NCI-H526 (cell line): ENCODE measurements at regions not wholly inside any gene's neighbourhood (a gene's known extent, or its start where the extent isn't known, plus 50 kb on each side); places are given as distances from the start of the nearest gene placed in this dataset.
"Not testable (repeated sequence)": the region's sequence is repeated elsewhere in the genome, so short reads cannot be mapped to it uniquely, and the experiment has no call there.

Source experiments
- DNase-seq, 2 experiments: peaks; one replicate each; lab custom pipeline; 2025; lab: John Stamatoyannopoulos, UW

DNA sequence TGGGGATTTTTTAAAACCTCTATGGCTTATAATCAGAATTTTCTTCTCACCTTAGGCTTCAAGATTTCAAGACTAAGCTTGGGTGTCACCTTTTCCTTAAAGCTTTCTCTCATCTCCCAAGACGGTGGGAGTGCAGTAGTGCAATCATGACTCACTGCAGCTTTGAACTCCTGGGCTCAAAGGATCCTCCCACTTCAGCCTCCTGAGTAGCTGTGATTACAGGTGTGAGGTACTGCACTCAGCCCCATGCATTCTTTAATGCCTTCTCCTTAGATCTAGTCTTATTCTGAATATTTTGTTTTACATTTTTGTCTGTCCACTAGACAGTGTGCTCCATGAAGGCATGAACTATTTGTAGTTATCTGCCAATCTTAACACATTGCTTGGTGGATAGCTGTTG is 55.7 kb upstream of the FAT3 start:
- no peak for DNase-seq

DNA sequence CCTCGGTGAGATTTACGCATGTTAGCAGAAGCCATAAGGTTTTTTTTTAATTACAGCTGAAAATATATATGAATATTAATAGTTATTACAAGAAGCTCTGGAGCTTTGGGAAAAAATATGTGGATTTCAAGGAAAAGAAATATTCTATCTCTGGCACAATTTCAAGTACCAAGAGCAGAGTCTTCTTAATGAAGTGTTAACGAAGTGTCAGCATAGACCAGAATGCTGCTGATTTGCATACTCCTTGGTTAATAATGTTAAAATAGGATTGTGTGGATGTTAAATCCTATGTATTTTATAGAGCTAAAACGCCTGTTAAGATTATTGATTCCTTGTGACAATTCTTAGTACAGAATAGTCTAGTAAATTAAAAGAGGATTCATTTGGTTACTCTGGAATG is 57.0 kb upstream of the FAT3 start:
- no peak for DNase-seq

DNA sequence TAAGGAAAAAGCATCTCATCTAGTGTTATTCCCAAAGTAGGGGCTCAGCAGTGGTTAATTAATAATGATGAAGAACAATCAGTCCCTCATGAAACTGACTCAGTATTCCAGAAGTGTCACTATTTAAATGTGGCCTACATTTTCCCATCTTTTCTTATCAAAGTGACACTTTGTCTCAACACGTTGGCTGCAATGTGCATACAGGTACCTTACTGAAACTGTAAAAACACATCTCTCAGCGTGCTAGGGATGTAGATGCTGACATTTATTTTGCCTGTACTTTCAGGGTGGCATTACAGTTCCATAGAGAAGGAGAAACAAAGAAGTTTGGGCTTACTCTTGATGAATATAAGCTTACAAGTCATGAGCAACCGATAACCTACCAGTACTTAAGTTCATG is 58.3 kb upstream of the FAT3 start:
- DNase-seq = no peak

DNA sequence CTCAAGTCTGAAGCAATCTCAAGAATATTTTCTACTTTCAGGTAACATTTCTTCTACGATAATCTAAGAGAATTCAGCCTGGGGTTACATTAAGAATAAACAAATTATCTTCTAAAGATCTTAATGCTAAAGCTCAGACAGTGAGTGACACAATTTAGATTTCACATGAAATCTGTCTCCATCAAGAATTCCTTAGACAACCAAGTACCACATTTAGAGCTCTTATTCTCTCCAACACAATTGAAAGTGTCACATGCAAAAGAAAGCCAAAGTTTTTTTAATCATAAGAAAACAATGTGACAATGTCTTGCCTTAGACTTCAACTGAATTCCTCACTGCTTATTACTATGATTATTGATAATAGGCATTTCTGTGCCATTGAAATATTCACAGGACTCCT is 60.7 kb upstream of the FAT3 start:
- no peak for DNase-seq

DNA sequence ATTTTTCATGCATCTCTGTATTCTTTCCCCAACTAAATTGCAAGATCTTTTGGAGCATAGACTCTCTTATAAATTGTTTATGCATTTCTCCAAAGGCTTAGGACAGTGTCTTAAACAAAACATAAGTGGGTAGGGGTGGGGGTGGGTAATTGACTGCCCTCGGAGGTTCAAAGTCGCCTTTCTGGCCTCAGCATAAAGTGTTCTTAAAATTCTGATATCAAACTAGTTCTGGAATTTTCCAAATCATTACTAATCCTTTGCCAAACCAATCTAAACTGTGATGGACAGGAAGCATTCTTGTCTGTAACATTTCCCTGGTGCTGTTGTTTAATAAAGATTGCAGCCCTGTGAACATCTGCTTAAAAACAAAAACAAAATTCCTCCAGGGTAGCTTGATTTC is 61.8 kb upstream of the FAT3 start:
- DNase-seq = no peak

DNA sequence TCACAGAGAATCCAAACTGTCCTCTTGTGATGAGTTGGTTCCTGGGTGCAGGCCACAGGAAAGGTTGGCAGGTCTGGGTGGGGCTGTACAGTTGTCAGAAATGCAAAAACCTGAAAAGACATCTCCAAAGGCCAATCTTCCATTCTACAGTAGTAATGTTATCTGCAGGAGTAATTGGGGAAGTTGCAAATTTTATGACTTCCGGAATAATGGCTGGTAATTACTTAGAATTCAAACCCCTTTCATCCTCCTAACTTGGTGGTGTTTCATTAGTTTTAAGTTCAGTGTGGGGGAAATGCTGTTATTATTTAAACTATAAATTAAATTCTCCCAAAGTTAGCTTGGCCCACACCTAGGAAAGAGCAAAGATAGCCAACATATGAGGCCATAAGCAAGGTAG is 64.7 kb upstream of the FAT3 start:
- DNase-seq = no peak

DNA sequence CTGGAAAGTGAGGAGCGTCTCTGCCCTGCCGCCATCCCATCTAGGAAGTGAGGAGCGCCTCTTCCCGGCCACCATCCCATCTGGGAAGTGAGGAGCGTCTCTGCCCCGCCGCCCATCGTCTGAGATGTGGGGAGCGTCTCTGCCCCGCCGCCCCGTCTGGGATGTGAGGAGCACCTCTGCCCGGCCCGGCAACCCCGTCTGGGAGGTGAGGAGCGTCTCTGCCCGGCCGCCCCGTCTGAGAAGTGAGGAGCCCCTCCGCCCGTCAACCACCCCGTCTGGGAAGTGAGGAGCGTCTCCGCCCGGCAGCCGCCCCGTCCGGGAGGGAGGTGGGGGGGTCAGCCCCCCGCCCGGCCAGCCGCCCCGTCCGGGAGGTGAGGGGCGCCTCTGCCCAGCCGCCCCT is 67.2 kb upstream of the FAT3 start:
- not testable (repeated sequence) for DNase-seq

DNA sequence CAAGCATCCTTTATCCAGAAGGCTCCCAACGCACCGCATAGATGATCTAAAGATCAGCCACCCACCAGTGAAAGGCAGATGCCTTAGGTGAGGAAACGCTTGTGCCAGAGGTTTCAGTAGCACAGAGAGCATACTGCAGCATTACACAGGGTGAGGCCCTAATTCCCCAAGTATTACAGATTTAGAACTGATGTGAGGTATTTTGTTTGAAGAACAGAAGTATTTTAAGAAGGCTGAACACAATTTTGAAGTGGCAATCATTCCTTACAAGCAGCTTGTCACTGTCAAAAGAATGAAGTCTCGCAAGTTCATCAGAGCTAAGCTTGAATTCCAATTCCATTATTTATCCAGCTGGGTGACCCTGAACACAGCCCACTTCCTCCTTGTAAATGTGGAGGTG is 70.0 kb upstream of the FAT3 start:
- no peak for DNase-seq

DNA sequence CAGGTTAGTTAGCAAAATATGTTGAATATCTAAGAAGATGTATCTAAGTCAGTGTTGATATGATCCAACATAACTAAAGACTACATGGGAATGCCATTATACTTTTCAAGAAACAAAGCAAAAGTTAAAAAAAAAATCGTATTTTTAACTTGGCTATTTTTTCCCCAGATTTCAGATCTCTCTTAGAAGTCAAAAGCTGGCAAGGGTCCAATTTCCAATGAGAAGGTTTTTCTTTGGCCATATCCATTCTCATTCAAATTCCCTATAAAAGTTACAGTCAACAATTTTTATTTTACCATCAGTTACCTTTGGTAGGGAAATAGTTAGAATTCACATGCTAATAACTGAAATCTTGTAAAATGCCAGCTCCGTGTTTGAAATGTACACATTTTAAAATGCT is 70.5 kb upstream of the FAT3 start:
- no peak for DNase-seq

DNA sequence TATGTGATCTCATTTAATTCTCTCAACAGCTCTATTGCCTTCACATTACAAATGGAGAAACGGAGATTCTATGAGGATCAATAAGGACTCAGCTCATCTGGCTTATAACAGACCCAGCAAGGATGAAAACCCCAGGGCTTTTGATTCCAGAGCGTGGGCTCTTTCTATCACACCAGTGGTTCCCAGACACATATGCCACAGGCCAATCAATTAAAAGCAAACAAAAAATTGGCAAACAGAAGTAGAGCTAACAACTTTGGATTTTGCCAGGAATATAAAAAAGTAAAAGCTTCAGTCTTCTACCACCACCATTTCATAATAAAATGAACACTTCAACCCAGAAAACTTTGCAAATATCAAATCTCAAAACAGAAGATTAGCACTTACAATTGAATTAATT is 71.1 kb upstream of the FAT3 start:
- no peak for DNase-seq

DNA sequence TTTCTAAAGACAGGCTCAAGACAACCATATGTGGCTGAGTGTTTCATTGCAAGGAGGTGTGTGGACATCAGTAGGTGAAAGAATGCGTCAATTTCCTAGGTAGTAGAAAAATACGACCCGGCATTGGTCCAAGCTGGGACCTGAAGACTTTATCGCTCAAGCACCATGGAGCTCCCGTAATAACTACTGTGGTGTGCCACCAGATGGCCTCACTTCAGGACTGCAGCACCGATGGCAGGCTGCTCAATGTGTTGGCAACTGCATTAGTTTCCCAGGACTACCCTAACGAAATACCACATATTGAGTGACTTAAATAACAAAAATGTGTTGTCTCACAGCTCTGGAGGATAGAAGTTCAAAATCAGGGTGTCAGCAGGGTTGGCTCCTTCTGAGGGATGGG is 72.4 kb upstream of the FAT3 start:
- DNase-seq = peak in 1 of 2 experiments; percentile 13

DNA sequence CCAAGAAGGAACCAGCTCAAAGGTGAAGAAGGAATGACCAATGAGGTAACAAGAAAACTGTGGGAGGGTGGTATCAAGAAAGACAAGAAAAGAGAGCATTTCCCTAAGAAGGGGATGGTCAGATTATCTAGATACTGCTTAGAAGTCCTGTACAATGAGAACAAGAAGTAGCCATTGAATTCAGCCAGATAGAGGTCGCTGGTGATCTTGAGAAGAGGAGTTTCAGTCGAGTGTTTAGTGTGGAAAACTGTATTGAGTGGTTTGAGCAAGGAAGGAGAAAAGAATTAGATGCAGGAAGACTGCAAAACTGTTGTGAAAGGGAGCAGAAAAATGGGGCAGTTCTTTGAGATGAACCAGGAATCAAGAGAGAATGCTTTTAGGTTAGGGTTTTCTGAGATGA is 74.6 kb upstream of the FAT3 start:
- DNase-seq = peak; percentile 41 to 42

DNA sequence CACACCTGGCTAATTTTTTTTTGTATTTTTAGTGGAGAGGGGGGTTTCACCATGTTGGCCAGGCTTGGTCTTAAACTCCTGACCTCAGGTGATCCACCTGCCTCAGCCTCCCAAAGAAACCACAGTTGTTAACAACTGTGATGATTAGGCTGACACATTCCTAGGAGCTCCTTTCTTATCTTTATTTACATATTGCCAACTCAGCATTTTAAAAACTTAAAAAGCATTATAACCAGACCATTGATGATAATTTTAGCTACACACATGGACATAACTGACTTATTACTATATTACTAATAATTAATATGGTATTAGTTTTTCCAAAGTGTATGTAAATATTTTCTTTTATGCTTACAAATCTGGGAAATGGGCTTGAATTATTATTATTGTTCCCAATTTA is 82.9 kb upstream of the FAT3 start:
- no peak for DNase-seq

DNA sequence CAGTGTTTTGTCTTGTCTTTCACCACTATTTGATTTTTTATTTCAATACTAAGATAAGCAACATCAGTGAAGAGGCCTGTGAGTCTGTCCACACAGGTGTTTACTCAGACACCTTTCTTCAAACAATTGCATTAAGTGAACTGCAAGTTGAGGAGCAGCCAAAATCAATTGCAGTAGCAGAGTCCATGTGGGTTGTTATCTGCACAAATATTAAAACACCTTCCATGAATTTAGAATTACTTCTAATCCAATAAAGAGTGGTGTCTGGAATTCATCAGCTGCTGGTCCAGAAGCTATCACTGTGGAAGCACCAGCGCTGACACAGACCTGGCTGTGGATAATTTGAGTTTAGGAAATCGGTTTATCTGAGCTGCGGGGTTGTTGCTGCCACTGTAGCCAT is 83.5 kb upstream of the FAT3 start:
- DNase-seq = no peak

DNA sequence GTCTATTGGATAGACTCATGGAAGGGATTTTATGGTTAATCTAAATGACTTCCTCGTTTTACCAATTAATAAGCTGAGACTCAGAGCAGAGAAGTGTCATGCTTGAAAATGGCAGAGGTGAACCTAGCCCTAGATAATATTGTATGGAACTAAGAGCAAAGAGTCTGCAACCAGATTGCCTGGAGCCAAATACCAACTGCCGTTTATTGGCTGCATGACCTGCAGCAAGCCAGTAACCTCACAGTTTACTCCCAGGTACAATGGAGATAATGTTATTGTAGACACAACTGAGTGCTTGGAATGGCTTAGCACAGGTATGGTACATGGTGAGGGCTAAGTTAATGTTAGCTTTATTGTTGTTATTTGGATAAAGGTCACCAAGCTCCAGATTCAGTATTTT is 84.6 kb upstream of the FAT3 start:
- no peak for DNase-seq

DNA sequence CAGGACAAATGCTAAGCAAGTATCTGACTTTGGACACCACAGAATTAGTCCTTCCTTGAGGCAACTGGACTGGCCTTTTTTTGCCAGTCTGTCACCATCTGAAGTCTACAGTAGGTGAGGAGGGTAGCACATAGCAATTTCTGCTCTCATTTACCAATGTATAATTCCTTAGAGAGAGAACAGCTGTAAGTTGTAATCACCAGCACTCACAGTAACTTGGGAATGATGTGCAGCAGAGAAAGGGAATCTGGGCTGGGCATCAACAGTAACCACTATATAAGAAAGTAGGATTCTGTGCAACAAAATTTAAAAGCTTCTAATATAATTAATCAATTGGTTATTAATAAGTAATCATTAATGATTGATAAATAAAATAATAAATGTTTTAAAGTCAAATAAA is 86.3 kb upstream of the FAT3 start:
- DNase-seq = no peak

DNA sequence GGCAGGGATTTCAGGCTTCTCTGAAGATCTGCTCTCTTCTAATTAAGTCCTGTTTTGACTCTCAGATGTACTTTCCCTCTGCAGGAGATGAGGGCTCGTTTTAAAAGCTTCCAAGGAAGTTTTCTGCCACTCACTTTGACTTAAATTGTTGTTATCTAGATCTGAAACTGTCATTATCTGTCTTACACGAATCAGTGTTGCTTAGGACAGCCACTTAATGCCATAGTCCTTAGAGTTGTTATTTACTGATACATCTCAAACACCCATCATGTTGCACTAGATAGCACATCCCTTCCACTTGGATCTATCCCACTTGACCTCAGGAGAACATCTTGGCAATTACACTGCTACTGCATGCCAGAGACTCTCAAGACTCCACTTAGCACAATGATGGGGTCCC is 86.9 kb upstream of the FAT3 start:
- DNase-seq = no peak

DNA sequence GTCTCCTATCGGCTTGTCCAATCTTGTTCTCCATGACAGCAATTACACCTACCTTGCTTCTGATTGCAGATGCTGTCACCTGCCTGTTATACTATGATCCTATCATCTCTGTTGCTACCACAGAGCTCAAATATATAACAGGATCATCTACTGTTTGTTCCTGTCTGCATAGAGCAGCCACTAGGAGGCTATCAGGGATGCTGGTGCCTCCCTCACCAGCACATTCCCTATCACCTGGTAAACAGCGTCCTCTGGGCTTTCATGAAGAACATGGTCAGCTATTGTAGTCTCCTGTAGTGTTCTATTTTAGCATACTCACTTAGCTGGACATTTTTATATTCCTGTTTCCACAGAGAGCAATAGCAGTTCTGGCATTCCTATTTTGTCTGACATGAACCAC is 87.8 kb upstream of the FAT3 start:
- peak; percentile 63 to 78 for DNase-seq

DNA sequence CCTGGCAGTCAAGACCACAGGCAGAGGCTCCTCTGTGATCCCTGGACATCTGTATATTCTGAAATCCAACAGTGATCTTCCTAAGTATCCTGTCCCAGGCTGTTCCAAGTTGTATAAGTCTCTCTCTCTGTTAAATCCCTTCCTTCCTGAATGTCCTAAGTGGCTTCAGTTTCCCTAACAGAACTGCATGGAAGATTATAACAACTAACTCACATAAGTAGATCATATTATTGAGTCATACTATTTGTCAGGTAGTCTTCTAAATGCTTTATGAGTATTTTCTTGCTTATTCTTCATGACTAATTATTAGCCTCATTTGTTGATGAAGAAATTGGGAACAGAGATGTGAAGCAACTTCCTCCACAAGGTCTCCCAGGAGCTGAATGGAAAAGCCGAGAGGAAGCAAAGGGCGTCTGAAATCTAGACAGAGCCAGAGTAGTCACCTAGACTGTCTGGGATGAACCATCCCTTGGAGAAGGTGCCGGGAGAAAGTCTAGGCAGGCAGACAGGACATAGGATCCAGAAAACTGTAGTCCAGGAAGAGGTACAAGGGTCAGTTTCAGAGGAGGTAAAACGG is 93.2 kb upstream of the FAT3 start:
- no peak for DNase-seq

DNA sequence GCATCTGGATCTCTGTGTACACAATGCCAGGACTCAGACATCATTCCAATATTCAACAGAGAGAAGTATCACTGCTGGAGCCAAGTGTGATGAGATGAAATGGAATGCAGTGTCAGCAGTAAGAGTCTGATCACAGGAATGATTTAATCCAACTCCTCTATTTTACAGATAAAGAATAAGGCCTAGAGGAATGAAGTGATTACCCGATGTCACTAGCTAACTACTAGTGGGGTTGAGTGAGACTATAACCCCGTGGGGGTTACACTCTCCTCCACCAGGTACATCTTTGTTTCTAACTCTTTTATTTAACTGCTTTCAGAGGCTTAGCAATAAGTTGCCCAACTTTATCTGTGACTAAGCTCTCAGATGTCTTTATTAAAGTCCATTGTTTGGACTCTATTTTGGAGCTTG is 94.2 kb upstream of the FAT3 start:
- no peak for DNase-seq

DNA sequence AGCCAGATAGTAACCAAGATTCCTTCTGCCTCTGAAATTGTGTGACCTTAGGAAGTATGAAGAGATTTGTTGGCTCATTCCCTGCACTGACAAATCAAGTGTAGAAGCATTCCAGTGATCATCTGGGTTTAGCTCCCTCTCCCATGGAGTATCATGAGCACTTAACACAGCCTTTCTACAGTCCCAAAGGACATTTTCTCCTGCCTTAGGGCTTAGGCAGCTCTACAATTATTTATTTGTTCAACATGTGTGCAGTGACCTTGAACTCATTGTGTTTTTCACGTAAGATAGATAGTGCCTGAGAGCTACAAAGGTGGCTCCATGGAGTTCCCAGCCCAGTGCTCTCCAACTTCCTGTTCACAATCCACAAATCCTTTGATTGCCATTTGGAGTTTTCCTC is 94.8 kb upstream of the FAT3 start:
- no peak for DNase-seq

DNA sequence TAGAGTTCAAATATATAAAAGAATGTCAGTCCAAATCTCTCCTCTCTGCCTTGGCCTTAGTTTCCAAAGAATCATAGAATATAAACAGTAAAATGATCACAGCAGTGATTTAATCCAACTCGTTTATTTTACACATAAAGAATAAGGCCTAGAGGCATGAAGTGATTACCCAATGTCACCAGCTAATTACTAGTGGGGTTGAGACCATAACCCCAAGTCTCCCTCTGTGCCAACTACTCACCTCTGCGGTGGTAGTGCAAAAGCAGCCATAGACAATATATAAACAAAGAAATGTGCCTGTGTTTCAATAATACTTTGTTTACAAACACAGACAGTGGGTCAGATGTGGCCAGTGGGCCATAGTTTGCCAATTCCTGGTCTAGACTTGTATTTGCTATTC is 96.6 kb upstream of the FAT3 start:
- no peak for DNase-seq

DNA sequence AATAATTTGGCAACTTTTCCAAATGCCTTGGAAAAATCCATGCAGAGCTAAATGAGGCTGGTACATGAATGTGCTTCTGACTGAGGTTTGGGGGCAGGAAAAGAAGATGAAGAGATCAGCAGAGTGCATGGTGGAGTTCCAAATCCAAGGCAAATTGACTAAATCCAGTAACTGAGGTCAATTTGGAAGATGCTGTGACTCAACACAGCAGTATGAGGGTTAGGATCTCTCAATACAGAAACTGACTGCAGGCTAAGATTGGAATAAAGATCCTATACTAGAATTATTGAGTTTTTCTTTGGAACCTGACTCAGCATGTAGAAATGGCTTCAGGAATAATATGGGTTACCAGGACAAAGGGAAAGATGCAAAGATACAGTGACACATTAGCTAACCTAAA is 99.3 kb upstream of the FAT3 start:
- DNase-seq = no peak

DNA sequence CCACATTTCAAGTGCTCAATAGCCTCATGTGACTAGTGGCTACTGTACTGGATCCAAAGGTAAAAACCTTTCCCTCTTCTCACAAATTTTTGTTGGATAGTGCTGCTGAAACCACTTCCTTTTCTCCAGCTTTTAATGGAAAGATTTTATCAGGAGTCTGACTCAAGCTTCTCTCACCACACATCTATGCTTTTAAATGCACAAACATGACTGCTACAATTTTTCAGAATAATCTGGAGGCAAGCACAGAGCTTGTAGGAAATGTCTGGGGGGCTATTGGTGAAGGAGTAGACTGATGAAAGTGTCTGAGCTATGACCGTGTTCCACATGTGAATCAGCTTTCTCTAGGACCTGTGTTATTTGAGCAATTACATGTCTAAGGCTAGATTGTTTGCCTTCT is 101.1 kb upstream of the FAT3 start:
- no peak for DNase-seq

DNA sequence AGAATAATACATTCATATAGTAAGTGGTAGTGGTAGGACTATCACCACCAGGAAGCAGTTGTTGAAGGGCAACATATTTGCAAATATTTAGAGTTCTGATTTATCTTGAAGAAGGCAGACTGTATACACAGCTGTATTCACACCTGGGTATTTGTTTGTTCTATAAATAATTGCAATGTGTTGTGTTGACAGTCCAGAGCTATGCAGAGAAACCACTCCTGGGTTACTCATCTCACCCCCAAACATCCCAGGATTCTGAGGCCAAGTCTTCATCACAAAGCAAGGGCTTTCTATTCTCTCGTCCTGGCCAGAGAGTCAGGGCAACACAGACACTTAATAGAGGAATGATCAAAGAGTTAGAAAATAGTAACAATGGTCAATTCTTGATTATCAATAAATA is 102.1 kb upstream of the FAT3 start:
- no peak for DNase-seq
